ENCODE measurements at regions not wholly inside any gene's neighbourhood (a gene's known extent, or its start where the extent isn't known, plus 50 kb on each side); places are given as distances from the start of the nearest gene placed in this dataset.

- no peak overlapping the region for H3K4me3 ChIP-seq (replicated peaks in 1 of 4; ENCODE audit: control extremely low read depth in 1 of 4, insufficient read depth in 1 of 4, low read depth in 3 of 4, low read length in 4 of 4)
- no peaks in the 10 kb centered on the region for H3K4me1 ChIP-seq (ENCODE audit: control insufficient read depth, extremely low read depth, insufficient read depth, low read length)
- TF ChIP-seq, protein P1, sequence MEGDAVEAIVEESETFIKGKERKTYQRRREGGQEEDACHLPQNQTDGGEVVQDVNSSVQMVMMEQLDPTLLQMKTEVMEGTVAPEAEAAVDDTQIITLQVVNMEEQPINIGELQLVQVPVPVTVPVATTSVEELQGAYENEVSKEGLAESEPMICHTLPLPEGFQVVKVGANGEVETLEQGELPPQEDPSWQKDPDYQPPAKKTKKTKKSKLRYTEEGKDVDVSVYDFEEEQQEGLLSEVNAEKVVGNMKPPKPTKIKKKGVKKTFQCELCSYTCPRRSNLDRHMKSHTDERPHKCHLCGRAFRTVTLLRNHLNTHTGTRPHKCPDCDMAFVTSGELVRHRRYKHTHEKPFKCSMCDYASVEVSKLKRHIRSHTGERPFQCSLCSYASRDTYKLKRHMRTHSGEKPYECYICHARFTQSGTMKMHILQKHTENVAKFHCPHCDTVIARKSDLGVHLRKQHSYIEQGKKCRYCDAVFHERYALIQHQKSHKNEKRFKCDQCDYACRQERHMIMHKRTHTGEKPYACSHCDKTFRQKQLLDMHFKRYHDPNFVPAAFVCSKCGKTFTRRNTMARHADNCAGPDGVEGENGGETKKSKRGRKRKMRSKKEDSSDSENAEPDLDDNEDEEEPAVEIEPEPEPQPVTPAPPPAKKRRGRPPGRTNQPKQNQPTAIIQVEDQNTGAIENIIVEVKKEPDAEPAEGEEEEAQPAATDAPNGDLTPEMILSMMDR (conservative IDR thresholded peaks at IDR 0.05 in 1 of 2, IDR thresholded peaks at IDR 0.05 in 1 of 2; ENCODE audit: low read depth in 1 of 2, low read length in 2 of 2) = no peak
- no peak for TF ChIP-seq EZH2 (IDR thresholded peaks at IDR 0.05; ENCODE audit: low read length, missing control alignments)
- DNase-seq (ENCODE audit: low read depth in 2 of 2) = no peak
- H3K4me2 ChIP-seq (ENCODE audit: extremely low read depth, insufficient read depth, low read length) = no peak overlapping the region
- H3K79me2 ChIP-seq (ENCODE audit: control insufficient read depth, insufficient read depth, low read length) = no peaks in the 10 kb centered on the region
- no peak overlapping the region for H3K9ac ChIP-seq (ENCODE audit: insufficient read depth, low read length)
- no peak overlapping the region for H2AFZ ChIP-seq (ENCODE audit: low read length)
- H4K20me1 ChIP-seq (ENCODE audit: control insufficient read depth, extremely low read depth, insufficient read depth, low read length) = no peaks in the 10 kb centered on the region
- no peaks in the 10 kb centered on the region for H3K9me3 ChIP-seq (ENCODE audit: control insufficient read depth, insufficient read depth, low read depth, low read length)
- no peak overlapping the region for H3K27ac ChIP-seq (ENCODE audit: insufficient read depth, low read length)
- H3K36me3 ChIP-seq (ENCODE audit: control insufficient read depth, insufficient read depth, low read length) = no peaks in the 10 kb centered on the region
- H3K27me3 ChIP-seq (ENCODE audit: control insufficient read depth, insufficient read depth, low read length) = no peaks in the 10 kb centered on the region
These were observed 406.1 kb upstream of the MEX3C start for GRCh38 chr18:51603551-51603950.

DNA sequence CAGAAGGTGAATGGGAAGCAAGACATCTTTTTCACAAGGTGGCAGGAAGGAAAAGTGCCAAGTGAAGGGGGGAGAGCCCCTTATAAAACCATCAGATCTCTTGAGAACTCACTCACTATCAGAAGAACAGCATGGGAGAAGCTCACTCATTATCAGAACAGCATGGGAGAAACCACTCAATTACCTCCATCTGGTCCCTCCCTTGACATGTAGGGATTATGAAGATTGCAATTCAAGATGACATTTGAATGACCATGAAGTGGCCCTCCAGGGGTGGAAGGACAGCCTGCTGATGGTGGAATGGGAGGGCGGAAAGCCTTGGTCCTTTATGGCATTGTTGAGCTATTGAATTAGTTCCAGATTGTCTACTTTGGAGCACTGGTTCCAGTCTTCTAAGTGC, 413.0 kb upstream of the MEX3C start:
- no peak overlapping the region for H2AFZ ChIP-seq (ENCODE audit: low read length)

GRCh38 chr18:51611326-51611725, 413.8 kb upstream of the MEX3C start:
- H3K27me3 ChIP-seq (ENCODE audit: control insufficient read depth, insufficient read depth, low read length) = no peaks in the 10 kb centered on the region
- H3K9me3 ChIP-seq (ENCODE audit: control insufficient read depth, insufficient read depth, low read depth, low read length) = no peaks in the 10 kb centered on the region
- H4K20me1 ChIP-seq (ENCODE audit: control insufficient read depth, extremely low read depth, insufficient read depth, low read length) = no peaks in the 10 kb centered on the region
- no peak overlapping the region for H2AFZ ChIP-seq (ENCODE audit: low read length)
- no peak overlapping the region for H3K4me3 ChIP-seq (replicated peaks in 1 of 4; ENCODE audit: control extremely low read depth in 1 of 4, insufficient read depth in 1 of 4, low read depth in 3 of 4, low read length in 4 of 4)
- no peaks in the 10 kb centered on the region for H3K36me3 ChIP-seq (ENCODE audit: control insufficient read depth, insufficient read depth, low read length)
- no peaks in the 10 kb centered on the region for H3K79me2 ChIP-seq (ENCODE audit: control insufficient read depth, insufficient read depth, low read length)
- no peak overlapping the region for H3K9ac ChIP-seq (ENCODE audit: insufficient read depth, low read length)
- H3K4me2 ChIP-seq (ENCODE audit: extremely low read depth, insufficient read depth, low read length) = no peak overlapping the region
- DNase-seq (ENCODE audit: low read depth in 2 of 2) = no peak
- H3K27ac ChIP-seq (ENCODE audit: insufficient read depth, low read length) = no peak overlapping the region
- H3K4me1 ChIP-seq (ENCODE audit: control insufficient read depth, extremely low read depth, insufficient read depth, low read length) = no peaks in the 10 kb centered on the region
- TF ChIP-seq, protein P1 (conservative IDR thresholded peaks at IDR 0.05 in 1 of 2, IDR thresholded peaks at IDR 0.05 in 1 of 2; ENCODE audit: low read depth in 1 of 2, low read length in 2 of 2) = no peak
- no peak for TF ChIP-seq EZH2 (IDR thresholded peaks at IDR 0.05; ENCODE audit: low read length, missing control alignments)

More for the DNA sequence above, 413.0 kb upstream of the MEX3C start:
- H3K4me2 ChIP-seq (ENCODE audit: extremely low read depth, insufficient read depth, low read length) = no peak overlapping the region
- no peak overlapping the region for H3K27ac ChIP-seq (ENCODE audit: insufficient read depth, low read length)
- no peaks in the 10 kb centered on the region for H3K36me3 ChIP-seq (ENCODE audit: control insufficient read depth, insufficient read depth, low read length)
- TF ChIP-seq, protein P1 (conservative IDR thresholded peaks at IDR 0.05 in 1 of 2, IDR thresholded peaks at IDR 0.05 in 1 of 2; ENCODE audit: low read depth in 1 of 2, low read length in 2 of 2) = no peak
- no peak for TF ChIP-seq EZH2 (IDR thresholded peaks at IDR 0.05; ENCODE audit: low read length, missing control alignments)
- no peaks in the 10 kb centered on the region for H3K9me3 ChIP-seq (ENCODE audit: control insufficient read depth, insufficient read depth, low read depth, low read length)
- H3K4me1 ChIP-seq (ENCODE audit: control insufficient read depth, extremely low read depth, insufficient read depth, low read length) = no peaks in the 10 kb centered on the region
- DNase-seq (ENCODE audit: low read depth in 2 of 2) = no peak
- H3K4me3 ChIP-seq (replicated peaks in 1 of 4; ENCODE audit: control extremely low read depth in 1 of 4, insufficient read depth in 1 of 4, low read depth in 3 of 4, low read length in 4 of 4) = no peak overlapping the region
- H3K79me2 ChIP-seq (ENCODE audit: control insufficient read depth, insufficient read depth, low read length) = no peaks in the 10 kb centered on the region
- H4K20me1 ChIP-seq (ENCODE audit: control insufficient read depth, extremely low read depth, insufficient read depth, low read length) = no peaks in the 10 kb centered on the region
- H3K27me3 ChIP-seq (ENCODE audit: control insufficient read depth, insufficient read depth, low read length) = no peaks in the 10 kb centered on the region
- H3K9ac ChIP-seq (ENCODE audit: insufficient read depth, low read length) = no peak overlapping the region

All from fibroblast of lung (primary cell).